B cell (primary cell): ENCODE measurements at regions not wholly inside any gene's neighbourhood (a gene's known extent, or its start where the extent isn't known, plus 50 kb on each side); places are given as distances from the start of the nearest gene placed in this dataset.

Source experiments
- ATAC-seq: fragments of 200-7000 bp; cut with Tn5 transposase; one replicate; pipeline ENCODE4 v1.10.0; 2021; ENCODE audit warnings: low read depth, mild to moderate bottlenecking, moderate number of reproducible peaks, moderate library complexity
- CTCF ChIA-PET: fragments of 350-600 bp; sonication (Branson Sonifier 250); formaldehyde crosslinking; loops from one replicate; lab custom pipeline; 2021; ENCODE audit warnings: antibody characterized with exemption, inconsistent platforms; lab: Charles Lee
- POLR2A ChIA-PET: fragments of 350-600 bp; sonication (Branson Sonifier 250); formaldehyde crosslinking; loops from one replicate; lab custom pipeline; 2021; ENCODE audit warnings: antibody characterized with exemption; lab: Charles Lee
- DNase-seq: peaks from one replicate; pipeline ENCODE4 v3.0.0; 2013
- H2AFZ ChIP-seq: 2 replicates; pipeline ENCODE4 v1.6.1; 2012; ENCODE audit warnings: mild to moderate bottlenecking, low read depth, low read length; ENCODE audit not compliant: insufficient read depth, poor library complexity, severe bottlenecking
- H3K27ac ChIP-seq, 2 donors: 1 replicate in 1 of 2; 2 replicates in 1 of 2; pipeline ENCODE4 v1.5.1; 2012 to 2013; ENCODE audit warnings: low read length in 2 of 2, mild to moderate bottlenecking in 2 of 2, moderate library complexity in 1 of 2
- H3K27me3 ChIP-seq, 4 experiments: fragments of 200-600 bp in 1 of 4; sonication (generic) in 1 of 4; replicated peaks in 1 of 4; 1 replicate in 2 of 4; 2 replicates in 2 of 4; pipeline versions ENCODE4 v1.6.1 to v1.7.0; 2013 to 2016; ENCODE audit warnings: low read length in 3 of 4, mild to moderate bottlenecking in 2 of 4, mixed read lengths in 1 of 4, moderate library complexity in 1 of 4; ENCODE audit not compliant: insufficient read depth in 4 of 4, control insufficient read depth in 3 of 4; ENCODE audit errors: control extremely low read depth in 1 of 4
- H3K36me3 ChIP-seq, 2 experiments: replicated peaks in 1 of 2; 1 replicate in 1 of 2; 2 replicates in 1 of 2; pipeline versions ENCODE4 v1.6.1 to v1.7.1; 2013; ENCODE audit warnings: low read length in 1 of 2; ENCODE audit not compliant: insufficient read depth in 2 of 2, control insufficient read depth in 1 of 2; ENCODE audit errors: control extremely low read depth in 1 of 2, extremely low read depth in 1 of 2
- H3K4me1 ChIP-seq, 2 donors: fragments of 200-600 bp in 1 of 2; sonication (generic) in 1 of 2; 1 replicate in 1 of 2; 2 replicates in 1 of 2; pipeline versions ENCODE4 v1.5.1 to v1.6.1; 2013 to 2017; ENCODE audit warnings: low read length in 2 of 2; ENCODE audit not compliant: control insufficient read depth in 2 of 2, insufficient read depth in 2 of 2
- H3K4me2 ChIP-seq: replicated peaks from 2 replicates; pipeline ENCODE3; 2012; ENCODE audit warnings: mild to moderate bottlenecking, low read depth, low read length; ENCODE audit not compliant: poor library complexity, severe bottlenecking
- H3K4me3 ChIP-seq, 5 experiments: fragments of 200-600 bp in 1 of 5; sonication (generic) in 1 of 5; 1 replicate in 3 of 5; 2 replicates in 2 of 5; pipeline versions ENCODE4 v1.5.1 to v1.7.0; 2011 to 2016; ENCODE audit warnings: low read length in 4 of 5, mild to moderate bottlenecking in 4 of 5, low read depth in 2 of 5, control low read depth in 1 of 5, moderate library complexity in 1 of 5; ENCODE audit not compliant: insufficient read depth in 1 of 5; ENCODE audit errors: control extremely low read depth in 1 of 5, extremely low read depth in 1 of 5
- H3K79me2 ChIP-seq: fragments of 200-600 bp; sonication (generic); one replicate; pipeline ENCODE4 v1.6.0; 2016; ENCODE audit warnings: low read length; ENCODE audit not compliant: control insufficient read depth, insufficient read depth
- H3K9ac ChIP-seq: fragments of 200-600 bp; sonication (generic); 2 replicates; pipeline ENCODE4 v1.6.1; 2017; ENCODE audit warnings: mild to moderate bottlenecking, low read length, moderate library complexity
- H3K9me3 ChIP-seq, 3 donors: one replicate each; pipeline versions ENCODE4 v1.6.1 to v1.7.1; 2013; ENCODE audit warnings: low read length in 2 of 3; ENCODE audit not compliant: control insufficient read depth in 2 of 3, insufficient read depth in 1 of 3; ENCODE audit errors: control extremely low read depth in 1 of 3
- H4K20me1 ChIP-seq: 2 replicates; pipeline ENCODE4 v1.6.0; 2012; ENCODE audit warnings: mild to moderate bottlenecking, low read length; ENCODE audit not compliant: insufficient read depth, control insufficient read depth, poor library complexity, severe bottlenecking
- H3K27ac Mint-ChIP-seq: one replicate; pipeline ENCODE4 v1.8.0; 2021; ENCODE audit warnings: mixed read lengths
- H3K27me3 Mint-ChIP-seq: one replicate; pipeline ENCODE4 v1.8.0; 2021; ENCODE audit warnings: mixed read lengths
- H3K4me1 Mint-ChIP-seq: one replicate; pipeline ENCODE4 v1.8.0; 2021; ENCODE audit warnings: mixed read lengths
- H3K4me3 Mint-ChIP-seq: one replicate; pipeline ENCODE4 v1.8.0; 2021; ENCODE audit warnings: mixed read lengths
- H3K9me3 Mint-ChIP-seq: one replicate; pipeline ENCODE4 v1.8.0; 2022; ENCODE audit warnings: mixed read lengths; ENCODE audit not compliant: insufficient read depth
- EZH2 ChIP-seq: IDR thresholded peaks from 2 replicates; pipeline ENCODE4 v1.6.1; 2012; ENCODE audit warnings: borderline replicate concordance, low read depth, mild to moderate bottlenecking, moderate library complexity, low read length; ENCODE audit not compliant: insufficient read depth, poor library complexity, severe bottlenecking
- WGBS: methylation state at CpG from one replicate; pipeline ENCODE4 v1.1.5; 2013; ENCODE audit warnings: missing lambda C conversion rate; ENCODE audit not compliant: insufficient coverage; 5-methylcytosine and 5-hydroxymethylcytosine counted together
- intact Hi-C: fragments of 100-400 bp; cut with micrococcal nuclease; formaldehyde crosslinking; loops from one replicate; pipeline ENCODE4 v1.10.0; 2022
- TF ChIP-seq, protein P1 (sequence below): fragments of 200-600 bp; IDR thresholded peaks from one replicate; pipeline ENCODE4 v1.8.0; 2022; ENCODE audit warnings: antibody characterized with exemption, mild to moderate bottlenecking

DNA sequence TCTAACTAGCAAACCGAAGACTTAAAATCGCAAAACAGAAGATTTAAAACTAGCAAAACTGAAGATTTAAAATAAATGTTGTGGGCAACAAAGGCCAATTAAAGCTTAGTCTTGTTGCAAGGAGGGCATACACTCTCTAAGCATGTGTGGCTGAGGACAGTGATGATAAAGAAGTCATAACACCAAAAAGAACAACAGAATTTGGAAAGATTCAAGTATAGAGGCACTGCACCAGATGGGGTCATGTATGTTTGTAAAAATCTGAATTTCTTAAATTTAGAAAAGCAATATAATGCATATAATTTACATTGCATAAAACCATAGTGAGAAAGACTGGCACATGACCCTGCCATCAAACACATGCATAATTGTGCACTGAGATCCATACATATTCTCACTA, 743.8 kb downstream of the TAF11L14 start:
- POLR2A ChIA-PET: no interaction called here
- H3K9ac ChIP-seq: no peak overlapping the region
- intact Hi-C loops: no loop called here

GRCh38 chr5:18379189-18379588, 744.9 kb downstream of the TAF11L14 start:
- H3K4me1 ChIP-seq: no peaks in the 10 kb centered on the region
- no peak overlapping the region for H3K27ac ChIP-seq
- no peak overlapping the region for H3K9ac ChIP-seq
- CTCF ChIA-PET: no interaction called here
- no peak overlapping the region for H3K4me3 ChIP-seq
- H3K9me3 ChIP-seq: no peaks in the 10 kb centered on the region
- H2AFZ ChIP-seq: no peak overlapping the region
- intact Hi-C loops: no loop called here
- no peaks in the 10 kb centered on the region for H3K27me3 ChIP-seq
- no peaks in the 10 kb centered on the region for H3K9me3 Mint-ChIP-seq
- ATAC-seq (no peak), DNase-seq (no peak)
- H3K27me3 Mint-ChIP-seq: no peaks in the 10 kb centered on the region
- TF ChIP-seq EZH2: no peak
- TF ChIP-seq, protein P1, sequence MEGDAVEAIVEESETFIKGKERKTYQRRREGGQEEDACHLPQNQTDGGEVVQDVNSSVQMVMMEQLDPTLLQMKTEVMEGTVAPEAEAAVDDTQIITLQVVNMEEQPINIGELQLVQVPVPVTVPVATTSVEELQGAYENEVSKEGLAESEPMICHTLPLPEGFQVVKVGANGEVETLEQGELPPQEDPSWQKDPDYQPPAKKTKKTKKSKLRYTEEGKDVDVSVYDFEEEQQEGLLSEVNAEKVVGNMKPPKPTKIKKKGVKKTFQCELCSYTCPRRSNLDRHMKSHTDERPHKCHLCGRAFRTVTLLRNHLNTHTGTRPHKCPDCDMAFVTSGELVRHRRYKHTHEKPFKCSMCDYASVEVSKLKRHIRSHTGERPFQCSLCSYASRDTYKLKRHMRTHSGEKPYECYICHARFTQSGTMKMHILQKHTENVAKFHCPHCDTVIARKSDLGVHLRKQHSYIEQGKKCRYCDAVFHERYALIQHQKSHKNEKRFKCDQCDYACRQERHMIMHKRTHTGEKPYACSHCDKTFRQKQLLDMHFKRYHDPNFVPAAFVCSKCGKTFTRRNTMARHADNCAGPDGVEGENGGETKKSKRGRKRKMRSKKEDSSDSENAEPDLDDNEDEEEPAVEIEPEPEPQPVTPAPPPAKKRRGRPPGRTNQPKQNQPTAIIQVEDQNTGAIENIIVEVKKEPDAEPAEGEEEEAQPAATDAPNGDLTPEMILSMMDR: no peak
- no peaks in the 10 kb centered on the region for H3K36me3 ChIP-seq
- H3K79me2 ChIP-seq: no peaks in the 10 kb centered on the region
- no peaks in the 10 kb centered on the region for H4K20me1 ChIP-seq
- no peaks in the 10 kb centered on the region for H3K4me1 Mint-ChIP-seq
- WGBS: no CpG with 5 or more reads among the region's 1 CpG
- POLR2A ChIA-PET: no interaction called here
- H3K4me2 ChIP-seq: no peak overlapping the region
- no peak overlapping the region for H3K4me3 Mint-ChIP-seq
- no peak overlapping the region for H3K27ac Mint-ChIP-seq

More for the DNA sequence above, 743.8 kb downstream of the TAF11L14 start:
- TF ChIP-seq, protein P1: no peak
- no peak for TF ChIP-seq EZH2
- CTCF ChIA-PET: no interaction called here
- no peak for ATAC-seq
- no peaks in the 10 kb centered on the region for H3K27me3 ChIP-seq
- no peaks in the 10 kb centered on the region for H3K4me1 ChIP-seq
- no peaks in the 10 kb centered on the region for H3K9me3 ChIP-seq
- no peak overlapping the region for H3K27ac Mint-ChIP-seq
- WGBS: no CpG with 5 or more reads among the region's 2 CpGs
- H3K27ac ChIP-seq: no peak overlapping the region
- no peak overlapping the region for H3K4me3 ChIP-seq
- H3K4me2 ChIP-seq: no peak overlapping the region
- no peaks in the 10 kb centered on the region for H3K36me3 ChIP-seq
- no peaks in the 10 kb centered on the region for H3K4me1 Mint-ChIP-seq
- no peak overlapping the region for H2AFZ ChIP-seq
- no peaks in the 10 kb centered on the region for H3K27me3 Mint-ChIP-seq
- no peak overlapping the region for H3K4me3 Mint-ChIP-seq
- no peak for DNase-seq
- no peaks in the 10 kb centered on the region for H3K79me2 ChIP-seq
- H4K20me1 ChIP-seq: no peaks in the 10 kb centered on the region
- H3K9me3 Mint-ChIP-seq: no peaks in the 10 kb centered on the region
